ENCODE measurements at regions not wholly inside any gene's neighbourhood (a gene's known extent, or its start where the extent isn't known, plus 50 kb on each side); places are given as distances from the start of the nearest gene placed in this dataset.

GRCh38 chr6:21522143-21522747 lies 71.3 kb upstream of the SOX4 start:
- no peaks in the 10 kb centered on the region for H3K27me3 ChIP-seq (replicated peaks; ENCODE audit: insufficient read depth)
- TF ChIP-seq POLR2A (IDR thresholded peaks at IDR 0.05) (no peak), CTCF (IDR thresholded peaks at IDR 0.05) (no peak), POLR2AphosphoS5 (IDR thresholded peaks at IDR 0.05) (no peak)
- DNase-seq (ENCODE audit: low spot score), result no peak
- no peaks in the 10 kb centered on the region for H3K9me3 ChIP-seq
- H3K36me3 ChIP-seq, result no peaks in the 10 kb centered on the region
- no peak overlapping the region for H3K27ac ChIP-seq
- WGBS, result 91% methylated on average over 14 of the region's 14 CpGs
- H3K4me1 ChIP-seq (replicated peaks), result no peaks in the 10 kb centered on the region
- intact Hi-C loops (cut with DNase I), result no loop called here
- H3K4me3 ChIP-seq, result no peak overlapping the region

GRCh38 chr6:21522797-21523456 lies 70.6 kb upstream of the SOX4 start:
- Histone ChIP-seq H3K9me3 (no peaks in the 10 kb centered on the region), H3K27ac (no peak overlapping the region), H3K27me3 (replicated peaks; ENCODE audit: insufficient read depth) (no peaks in the 10 kb centered on the region), H3K4me1 (replicated peaks) (no peaks in the 10 kb centered on the region), H3K36me3 (no peaks in the 10 kb centered on the region), H3K4me3 (no peak overlapping the region)
- no peak for DNase-seq (ENCODE audit: low spot score)
- intact Hi-C loops (cut with DNase I), result no loop called here
- 83% methylated on average over 21 of the region's 21 CpGs for whole genome bisulfite sequencing
- TF ChIP-seq POLR2A (IDR thresholded peaks at IDR 0.05) (no peak), CTCF (IDR thresholded peaks at IDR 0.05) (no peak), POLR2AphosphoS5 (IDR thresholded peaks at IDR 0.05) (no peak)

GRCh38 chr6:21523652-21524051 lies 69.9 kb upstream of the SOX4 start:
- no peaks in the 10 kb centered on the region for H3K36me3 ChIP-seq
- no peak for DNase-seq (ENCODE audit: low spot score)
- no peak overlapping the region for H3K27ac ChIP-seq
- intact Hi-C loops (cut with DNase I), result no loop called here
- H3K4me1 ChIP-seq (replicated peaks), result no peaks in the 10 kb centered on the region
- no peak overlapping the region for H3K4me3 ChIP-seq
- no peak for TF ChIP-seq POLR2A (IDR thresholded peaks at IDR 0.05)
- TF ChIP-seq POLR2AphosphoS5 (IDR thresholded peaks at IDR 0.05), result no peak
- TF ChIP-seq CTCF (IDR thresholded peaks at IDR 0.05), result no peak
- 94% methylated on average over 3 of the region's 3 CpGs for WGBS
- no peaks in the 10 kb centered on the region for H3K9me3 ChIP-seq
- H3K27me3 ChIP-seq (replicated peaks; ENCODE audit: insufficient read depth), result no peaks in the 10 kb centered on the region

- Histone ChIP-seq H3K4me3 (no peak overlapping the region), H3K27ac (no peak overlapping the region), H3K4me1 (replicated peaks) (no peaks in the 10 kb centered on the region), H3K36me3 (no peaks in the 10 kb centered on the region), H3K9me3 (no peaks in the 10 kb centered on the region), H3K27me3 (replicated peaks; ENCODE audit: insufficient read depth) (no peaks in the 10 kb centered on the region)
- intact Hi-C loops (cut with DNase I), result no loop called here
- no peak for DNase-seq (ENCODE audit: low spot score)
- TF ChIP-seq CTCF (IDR thresholded peaks at IDR 0.05) (no peak), POLR2A (IDR thresholded peaks at IDR 0.05) (no peak), POLR2AphosphoS5 (IDR thresholded peaks at IDR 0.05) (no peak)
- 63% methylated on average over 4 of the region's 4 CpGs for WGBS
These were observed 69.3 kb upstream of the SOX4 start for GRCh38 chr6:21524201-21524600.

- DNase-seq (ENCODE audit: low spot score), result no peak
- no peaks in the 10 kb centered on the region for H3K9me3 ChIP-seq
- H3K27me3 ChIP-seq (replicated peaks; ENCODE audit: insufficient read depth), result no peaks in the 10 kb centered on the region
- TF ChIP-seq POLR2AphosphoS5 (IDR thresholded peaks at IDR 0.05), result no peak
- no peak for TF ChIP-seq CTCF (IDR thresholded peaks at IDR 0.05)
- TF ChIP-seq POLR2A (IDR thresholded peaks at IDR 0.05), result no peak
- H3K36me3 ChIP-seq, result no peaks in the 10 kb centered on the region
- no peaks in the 10 kb centered on the region for H3K4me1 ChIP-seq (replicated peaks)
- 27% methylated on average over 1 of the region's 1 CpG for WGBS
- no peak overlapping the region for H3K4me3 ChIP-seq
- no peak overlapping the region for H3K27ac ChIP-seq
- intact Hi-C loops (cut with DNase I), result no loop called here
These were observed 66.6 kb upstream of the SOX4 start for GRCh38 chr6:21526974-21527373.
